ENCODE measurements at regions not wholly inside any gene's neighbourhood (a gene's known extent, or its start where the extent isn't known, plus 50 kb on each side); places are given as distances from the start of the nearest gene placed in this dataset.
"Not testable (repeated sequence)": the region's sequence is repeated elsewhere in the genome, so short reads cannot be mapped to it uniquely, and the experiment has no call there.

DNA sequence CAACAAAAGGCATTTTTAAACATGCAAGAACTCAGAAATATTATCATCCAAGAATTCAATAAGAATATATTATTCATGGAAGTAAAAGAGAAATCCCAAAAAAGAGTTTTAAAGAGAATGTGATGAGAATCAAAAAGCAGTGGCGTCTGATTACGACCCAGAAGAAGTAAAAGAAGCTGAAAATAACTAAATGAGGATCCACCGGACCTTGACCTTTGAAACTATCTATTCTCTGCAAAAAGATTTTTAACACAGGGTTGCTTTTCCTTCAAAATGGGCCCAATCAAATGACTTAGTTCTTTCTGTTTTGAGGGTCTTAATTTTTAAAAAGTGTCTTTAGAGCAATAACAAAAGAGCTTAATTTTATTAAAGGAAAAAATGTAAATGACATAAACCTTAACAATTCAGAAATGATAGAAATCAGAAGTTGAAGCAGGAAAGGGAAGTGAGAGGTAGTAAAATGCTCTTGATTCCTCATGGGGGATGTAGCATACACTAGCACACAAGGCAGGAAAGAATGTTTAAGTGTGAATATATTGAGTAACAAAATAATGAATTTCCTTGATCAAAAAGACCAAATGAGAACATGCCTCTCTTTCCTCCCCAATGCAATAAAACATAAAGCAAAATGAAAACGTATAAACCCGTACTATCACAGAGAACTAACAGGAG is 223.1 kb upstream of the PRDM1 start:
- Histone ChIP-seq H3K27ac (ENCODE audit: low read depth, low read length) (no peak overlapping the region), H3K9ac (ENCODE audit: low read length) (no peak overlapping the region), H3K27me3 (ENCODE audit: control insufficient read depth, insufficient read depth, low read length) (no peaks in the 10 kb centered on the region), H3K9me3 (ENCODE audit: control insufficient read depth, insufficient read depth, low read depth, low read length) (0 out of 2 replicates have a peak, but pooled peaks cover 4% of the 10 kb centered on the region), H3K4me1 (ENCODE audit: control insufficient read depth, insufficient read depth, low read length) (no peaks in the 10 kb centered on the region), H3K4me3 (ENCODE audit: low read depth, low read length) (no peak overlapping the region), H3K36me3 (ENCODE audit: control insufficient read depth, insufficient read depth, low read length) (no peaks in the 10 kb centered on the region)

DNA sequence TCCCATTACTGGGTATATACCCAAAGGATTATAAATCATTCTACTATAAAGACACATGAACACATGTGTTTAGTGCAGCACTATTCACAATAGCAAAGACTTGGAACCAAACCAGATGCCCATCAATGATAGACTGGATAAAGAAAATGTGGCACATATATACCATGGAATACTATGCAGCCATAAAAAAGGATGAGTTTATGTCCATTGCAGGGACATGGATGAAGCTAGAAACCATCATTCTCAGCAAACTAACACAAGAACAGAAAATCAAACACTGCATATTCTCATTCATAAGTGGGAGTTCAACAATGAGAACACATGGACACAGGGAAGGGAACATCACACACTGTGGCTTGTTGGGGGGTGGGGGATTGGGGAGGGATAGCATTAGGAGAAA is 225.2 kb upstream of the PRDM1 start:
- H3K4me1 ChIP-seq (ENCODE audit: control insufficient read depth, insufficient read depth, low read length): not testable (repeated sequence)

DNA sequence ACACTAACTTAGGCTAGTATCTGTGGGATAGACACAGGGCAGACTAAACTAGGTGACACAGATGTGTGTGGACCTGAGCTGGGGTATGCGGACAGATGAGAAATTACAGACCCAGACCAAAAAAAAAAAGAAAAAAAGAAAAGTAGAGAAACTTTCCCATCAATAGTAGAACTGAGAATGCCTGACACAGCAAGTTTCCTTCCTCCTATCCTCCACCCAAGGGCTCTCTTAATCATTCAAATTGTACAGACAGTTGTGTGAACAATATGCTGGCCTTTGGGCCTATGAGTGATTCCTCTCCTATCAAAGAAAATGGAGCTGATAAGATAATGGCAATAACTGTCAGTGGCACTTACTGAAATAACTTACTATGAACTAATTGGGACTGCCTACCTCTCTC is 226.7 kb upstream of the PRDM1 start:
- no peak overlapping the region for H3K27ac ChIP-seq (ENCODE audit: low read depth, low read length)
- no peaks in the 10 kb centered on the region for H3K4me1 ChIP-seq (ENCODE audit: control insufficient read depth, insufficient read depth, low read length)
- no peaks in the 10 kb centered on the region for H3K27me3 ChIP-seq (ENCODE audit: control insufficient read depth, insufficient read depth, low read length)
- H3K36me3 ChIP-seq (ENCODE audit: control insufficient read depth, insufficient read depth, low read length): no peaks in the 10 kb centered on the region
- no peak overlapping the region for H3K9ac ChIP-seq (ENCODE audit: low read length)
- no peak overlapping the region for H3K4me3 ChIP-seq (ENCODE audit: low read depth, low read length)
- peaks cover 11% of the 10 kb centered on the region for H3K9me3 ChIP-seq (ENCODE audit: control insufficient read depth, insufficient read depth, low read depth, low read length)

More for the DNA sequence above, 225.2 kb upstream of the PRDM1 start:
- not testable (repeated sequence) for H3K9me3 ChIP-seq (ENCODE audit: control insufficient read depth, insufficient read depth, low read depth, low read length); H3K9ac ChIP-seq (ENCODE audit: low read length); H3K27ac ChIP-seq (ENCODE audit: low read depth, low read length); H3K36me3 ChIP-seq (ENCODE audit: control insufficient read depth, insufficient read depth, low read length); H3K4me3 ChIP-seq (ENCODE audit: low read depth, low read length); H3K27me3 ChIP-seq (ENCODE audit: control insufficient read depth, insufficient read depth, low read length)

DNA sequence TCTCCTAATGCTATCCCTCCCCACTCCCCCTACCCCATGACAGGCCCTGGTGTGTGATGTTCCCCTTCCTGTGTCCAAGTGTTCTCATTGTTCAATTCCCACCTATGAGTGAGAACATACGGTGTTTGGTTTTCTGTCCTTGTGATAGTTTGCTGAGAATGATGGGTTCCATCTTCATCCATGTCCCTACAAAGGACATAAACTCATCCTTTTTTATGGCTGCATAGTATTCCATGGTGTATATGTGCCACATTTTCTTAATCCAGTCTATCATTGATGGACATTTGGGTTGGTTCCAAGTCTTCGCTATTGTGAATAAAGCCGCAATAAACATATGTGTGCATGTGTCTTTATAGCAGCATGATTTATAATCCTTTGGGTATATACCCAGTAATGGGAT is 227.5 kb upstream of the PRDM1 start:
- peaks cover 11% of the 10 kb centered on the region for H3K9me3 ChIP-seq (ENCODE audit: control insufficient read depth, insufficient read depth, low read depth, low read length)
- H3K9ac ChIP-seq (ENCODE audit: low read length); H3K4me3 ChIP-seq (ENCODE audit: low read depth, low read length); H3K36me3 ChIP-seq (ENCODE audit: control insufficient read depth, insufficient read depth, low read length); H3K27ac ChIP-seq (ENCODE audit: low read depth, low read length); H3K4me1 ChIP-seq (ENCODE audit: control insufficient read depth, insufficient read depth, low read length); H3K27me3 ChIP-seq (ENCODE audit: control insufficient read depth, insufficient read depth, low read length): not testable (repeated sequence)

DNA sequence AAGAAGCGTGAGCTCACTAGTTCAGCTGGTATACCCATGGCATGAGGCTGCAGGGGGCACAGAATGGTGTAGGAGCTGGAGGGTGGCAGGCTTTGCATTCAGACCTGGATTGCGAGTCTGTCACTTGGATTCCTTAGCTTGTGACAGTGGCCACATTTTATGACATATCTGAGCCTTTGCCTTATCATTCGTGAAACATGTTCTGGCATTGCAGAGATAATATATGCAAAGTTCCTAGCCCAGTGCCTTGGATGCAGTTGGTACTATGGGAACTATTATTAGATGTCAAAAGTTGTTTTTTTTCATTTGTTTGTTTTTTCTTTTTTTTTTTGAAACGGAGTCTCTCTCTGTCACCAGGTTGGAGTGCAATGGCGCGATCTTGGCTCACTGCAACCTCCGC is 230.7 kb upstream of the PRDM1 start:
- Histone ChIP-seq H3K27me3 (ENCODE audit: control insufficient read depth, insufficient read depth, low read length) (no peaks in the 10 kb centered on the region), H3K36me3 (ENCODE audit: control insufficient read depth, insufficient read depth, low read length) (no peaks in the 10 kb centered on the region), H3K4me1 (ENCODE audit: control insufficient read depth, insufficient read depth, low read length) (peaks cover 7% of the 10 kb centered on the region), H3K27ac (ENCODE audit: low read depth, low read length) (no peak overlapping the region), H3K9ac (ENCODE audit: low read length) (no peak overlapping the region), H3K4me3 (ENCODE audit: low read depth, low read length) (no peak overlapping the region), H3K9me3 (ENCODE audit: control insufficient read depth, insufficient read depth, low read depth, low read length) (peaks cover 11% of the 10 kb centered on the region)

DNA sequence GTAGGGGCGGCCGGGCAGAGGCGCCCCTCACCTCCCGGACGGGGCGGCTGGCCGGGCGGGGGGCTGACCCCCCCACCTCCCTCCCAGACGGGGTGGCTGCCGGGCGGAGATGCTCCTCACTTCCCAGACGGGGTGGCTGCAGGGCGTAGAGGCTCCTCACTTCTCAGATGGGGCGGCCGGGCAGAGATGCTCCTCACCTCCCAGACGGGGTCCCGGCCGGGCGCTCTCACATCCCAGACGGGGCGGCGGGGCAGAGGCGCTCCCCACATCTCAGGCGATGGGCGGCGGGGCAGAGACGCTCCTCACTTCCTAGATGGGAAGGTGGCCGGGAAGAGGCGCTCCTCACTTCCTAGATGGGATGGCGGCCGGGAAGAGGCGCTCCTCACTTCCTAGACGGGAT is 232.2 kb upstream of the PRDM1 start:
- not testable (repeated sequence) for H3K9ac ChIP-seq (ENCODE audit: low read length); H3K36me3 ChIP-seq (ENCODE audit: control insufficient read depth, insufficient read depth, low read length); H3K27ac ChIP-seq (ENCODE audit: low read depth, low read length); H3K4me3 ChIP-seq (ENCODE audit: low read depth, low read length); H3K27me3 ChIP-seq (ENCODE audit: control insufficient read depth, insufficient read depth, low read length)
- H3K4me1 ChIP-seq (ENCODE audit: control insufficient read depth, insufficient read depth, low read length): peaks cover 16% of the 10 kb centered on the region
- H3K9me3 ChIP-seq (ENCODE audit: control insufficient read depth, insufficient read depth, low read depth, low read length): peaks cover 11% of the 10 kb centered on the region

DNA sequence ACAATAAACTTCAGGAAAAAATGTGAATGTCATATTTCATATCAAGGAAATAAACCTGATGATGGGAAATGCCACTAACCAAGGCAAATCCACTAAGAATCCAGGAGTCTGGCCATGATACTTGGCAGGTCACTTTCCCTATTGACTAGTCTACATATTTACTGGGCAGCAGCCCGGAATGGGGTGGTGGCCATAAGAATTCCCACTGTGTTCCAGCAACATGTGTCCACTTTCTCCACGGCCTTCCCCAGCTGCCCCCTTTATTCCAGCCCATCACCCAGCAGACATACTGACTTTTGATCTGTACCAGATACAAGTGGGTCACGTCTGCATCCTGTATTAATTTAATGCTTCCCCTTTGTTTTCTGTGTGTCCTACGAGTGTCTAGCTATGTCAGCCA is 234.5 kb upstream of the PRDM1 start:
- no peak overlapping the region for H3K4me3 ChIP-seq (ENCODE audit: low read depth, low read length)
- peaks cover 16% of the 10 kb centered on the region for H3K4me1 ChIP-seq (ENCODE audit: control insufficient read depth, insufficient read depth, low read length)
- H3K9ac ChIP-seq (ENCODE audit: low read length): no peak overlapping the region
- no peak overlapping the region for H3K27ac ChIP-seq (ENCODE audit: low read depth, low read length)
- no peaks in the 10 kb centered on the region for H3K36me3 ChIP-seq (ENCODE audit: control insufficient read depth, insufficient read depth, low read length)
- H3K27me3 ChIP-seq (ENCODE audit: control insufficient read depth, insufficient read depth, low read length): no peaks in the 10 kb centered on the region
- H3K9me3 ChIP-seq (ENCODE audit: control insufficient read depth, insufficient read depth, low read depth, low read length): peaks cover 11% of the 10 kb centered on the region

DNA sequence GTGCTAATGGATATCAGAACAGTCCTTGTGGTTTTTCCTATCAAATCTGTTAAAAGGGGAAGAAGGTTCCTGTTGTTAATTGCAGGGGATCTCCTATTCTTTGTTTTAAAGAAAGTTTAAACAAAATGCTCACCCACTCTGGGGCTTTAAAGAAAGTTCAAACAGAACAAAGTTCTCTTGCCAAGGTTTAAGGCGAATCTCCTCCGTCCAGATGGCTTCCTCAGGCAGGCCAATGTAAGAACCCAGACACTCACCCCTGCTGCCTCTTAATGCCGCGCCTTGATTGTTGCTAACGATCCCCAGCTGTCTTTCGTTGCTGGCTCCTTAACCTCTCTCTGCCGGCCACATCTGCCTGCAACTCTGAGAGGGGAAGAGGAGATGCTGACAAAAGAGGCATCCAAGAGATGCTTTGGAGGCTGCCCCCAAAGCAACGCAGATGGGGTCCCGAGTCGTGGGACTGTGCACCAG is 235.0 kb upstream of the PRDM1 start:
- no peaks in the 10 kb centered on the region for H3K27me3 ChIP-seq (ENCODE audit: control insufficient read depth, insufficient read depth, low read length)
- peaks cover 8% of the 10 kb centered on the region for H3K9me3 ChIP-seq (ENCODE audit: control insufficient read depth, insufficient read depth, low read depth, low read length)
- H3K36me3 ChIP-seq (ENCODE audit: control insufficient read depth, insufficient read depth, low read length): no peaks in the 10 kb centered on the region
- H3K27ac ChIP-seq (ENCODE audit: low read depth, low read length): no peak overlapping the region
- H3K9ac ChIP-seq (ENCODE audit: low read length): no peak overlapping the region
- no peak overlapping the region for H3K4me3 ChIP-seq (ENCODE audit: low read depth, low read length)
- peaks cover 16% of the 10 kb centered on the region for H3K4me1 ChIP-seq (ENCODE audit: control insufficient read depth, insufficient read depth, low read length)

DNA sequence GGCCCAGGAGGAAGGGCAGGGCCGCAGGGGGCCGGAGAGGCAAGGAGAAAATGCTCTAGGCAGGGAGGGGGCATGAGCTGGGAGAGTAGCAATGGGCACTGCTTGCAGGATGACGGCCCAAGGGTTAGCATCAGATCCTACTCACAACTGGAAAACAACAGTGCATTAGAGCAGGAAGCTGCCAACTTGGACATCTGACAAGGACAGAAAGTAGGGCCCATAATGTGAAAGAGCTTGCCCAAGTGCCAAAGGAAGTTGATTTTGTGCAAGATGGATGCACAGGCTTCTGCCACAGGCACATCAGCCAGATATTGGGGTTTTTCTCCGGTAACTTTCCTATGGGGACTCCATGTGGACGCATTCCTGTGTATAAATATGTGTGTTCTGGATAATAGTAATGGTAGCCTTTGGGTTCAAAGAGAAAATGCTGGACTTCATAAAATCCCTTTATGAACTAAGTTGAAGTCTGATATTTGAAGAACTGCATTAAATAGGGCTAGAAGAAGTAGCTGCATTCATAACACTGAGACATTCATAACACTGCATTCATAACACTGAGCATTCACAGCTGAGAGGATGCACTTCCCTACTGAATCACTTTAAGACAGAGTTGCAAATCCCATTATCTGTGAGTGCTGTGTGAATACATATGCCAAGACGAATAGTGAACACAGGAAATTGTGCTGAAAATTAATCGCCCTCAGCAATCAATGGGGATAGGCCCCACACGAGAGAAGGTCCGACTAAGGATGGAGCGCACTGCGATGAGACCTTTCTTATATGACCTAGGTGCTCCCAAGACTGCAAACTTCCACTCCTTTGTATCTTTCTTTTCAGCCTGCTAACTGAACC is 235.6 kb upstream of the PRDM1 start:
- no peak overlapping the region for H3K4me3 ChIP-seq (ENCODE audit: low read depth, low read length)
- peaks cover 16% of the 10 kb centered on the region for H3K4me1 ChIP-seq (ENCODE audit: control insufficient read depth, insufficient read depth, low read length)
- H3K9ac ChIP-seq (ENCODE audit: low read length): no peak overlapping the region
- H3K27me3 ChIP-seq (ENCODE audit: control insufficient read depth, insufficient read depth, low read length): no peaks in the 10 kb centered on the region
- no peaks in the 10 kb centered on the region for H3K36me3 ChIP-seq (ENCODE audit: control insufficient read depth, insufficient read depth, low read length)
- peaks cover 4% of the 10 kb centered on the region for H3K9me3 ChIP-seq (ENCODE audit: control insufficient read depth, insufficient read depth, low read depth, low read length)
- no peak overlapping the region for H3K27ac ChIP-seq (ENCODE audit: low read depth, low read length)

DNA sequence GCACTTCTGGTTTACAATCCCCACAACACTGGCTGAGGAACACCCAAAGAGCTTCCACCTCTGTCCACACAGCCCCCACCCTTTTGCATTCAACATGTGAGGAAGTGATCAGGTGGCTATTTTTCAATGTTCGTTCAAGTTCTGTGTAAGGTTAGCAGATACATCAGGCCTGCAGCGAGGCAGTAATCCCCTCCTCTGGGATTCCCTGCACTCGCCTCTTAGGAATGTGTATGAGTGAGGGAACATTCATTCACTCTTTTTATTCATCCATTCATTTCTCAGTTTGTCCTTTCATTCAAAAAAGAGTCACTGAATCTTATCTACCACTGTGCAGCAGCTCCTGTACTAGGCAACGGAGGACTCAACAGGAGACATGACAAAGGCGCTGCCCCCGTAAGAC is 236.4 kb upstream of the PRDM1 start:
- H3K27ac ChIP-seq (ENCODE audit: low read depth, low read length): no peak overlapping the region

DNA sequence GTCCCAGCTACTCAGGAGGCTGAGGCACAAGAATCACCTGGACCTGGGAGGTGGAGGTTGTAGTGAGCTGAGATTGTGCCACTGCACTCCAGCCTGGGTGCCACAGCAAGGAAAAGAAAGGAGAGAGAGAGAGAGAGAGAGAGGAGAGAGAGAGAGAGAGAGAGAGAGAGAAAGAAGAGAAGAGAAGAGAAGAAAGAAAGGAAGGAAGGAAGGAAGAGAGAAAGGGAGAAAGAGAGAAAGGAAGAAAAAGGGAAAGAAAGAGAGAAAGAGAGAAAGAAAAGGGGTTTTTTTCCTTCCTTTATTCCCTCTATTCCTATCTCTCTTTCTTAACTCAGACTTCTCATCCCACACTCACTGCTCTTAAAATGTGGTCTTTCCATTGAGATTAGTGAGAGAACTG is 238.7 kb upstream of the PRDM1 start:
- H3K9me3 ChIP-seq (ENCODE audit: control insufficient read depth, insufficient read depth, low read depth, low read length): no peaks in the 10 kb centered on the region
- peaks cover 21% of the 10 kb centered on the region for H3K4me1 ChIP-seq (ENCODE audit: control insufficient read depth, insufficient read depth, low read length)
- H3K27ac ChIP-seq (ENCODE audit: low read depth, low read length): no peak overlapping the region
- H3K36me3 ChIP-seq (ENCODE audit: control insufficient read depth, insufficient read depth, low read length): no peaks in the 10 kb centered on the region
- no peak overlapping the region for H3K4me3 ChIP-seq (ENCODE audit: low read depth, low read length)
- H3K27me3 ChIP-seq (ENCODE audit: control insufficient read depth, insufficient read depth, low read length): no peaks in the 10 kb centered on the region
- no peak overlapping the region for H3K9ac ChIP-seq (ENCODE audit: low read length)

More for the DNA sequence above, 236.4 kb upstream of the PRDM1 start:
- peaks cover 16% of the 10 kb centered on the region for H3K4me1 ChIP-seq (ENCODE audit: control insufficient read depth, insufficient read depth, low read length)
- no peak overlapping the region for H3K4me3 ChIP-seq (ENCODE audit: low read depth, low read length)
- no peaks in the 10 kb centered on the region for H3K36me3 ChIP-seq (ENCODE audit: control insufficient read depth, insufficient read depth, low read length)
- H3K27me3 ChIP-seq (ENCODE audit: control insufficient read depth, insufficient read depth, low read length): no peaks in the 10 kb centered on the region
- H3K9me3 ChIP-seq (ENCODE audit: control insufficient read depth, insufficient read depth, low read depth, low read length): no peaks in the 10 kb centered on the region
- H3K9ac ChIP-seq (ENCODE audit: low read length): no peak overlapping the region

All from HUES6 (cell line).